ENCODE measurements at regions not wholly inside any gene's neighbourhood (a gene's known extent, or its start where the extent isn't known, plus 50 kb on each side); places are given as distances from the start of the nearest gene placed in this dataset.
"Not testable (repeated sequence)": the region's sequence is repeated elsewhere in the genome, so short reads cannot be mapped to it uniquely, and the experiment has no call there.

GRCh38 chr5:32534041-32534440 lies 51.3 kb upstream of the SUB1 start:
- no peak for DNase-seq (ENCODE audit: low read depth)

- peak; percentile 50 for DNase-seq (ENCODE audit: low read depth)
Measured at GRCh38 chr5:32531885-32532520, 53.4 kb upstream of the SUB1 start.

GRCh38 chr5:32527321-32527720 lies 58.0 kb upstream of the SUB1 start:
- not testable (repeated sequence) for DNase-seq (ENCODE audit: low read depth)

- no peak for DNase-seq (ENCODE audit: low read depth)
Measured at GRCh38 chr5:32526810-32527209, 58.5 kb upstream of the SUB1 start.

GRCh38 chr5:32523625-32524024 lies 61.7 kb upstream of the SUB1 start:
- no peak for DNase-seq (ENCODE audit: low read depth)

GRCh38 chr5:32522429-32523143 lies 62.8 kb upstream of the SUB1 start:
- peak; percentile 89 for DNase-seq (ENCODE audit: low read depth)

GRCh38 chr5:32521481-32521880 lies 63.9 kb upstream of the SUB1 start:
- no peak for DNase-seq (ENCODE audit: low read depth)

GRCh38 chr5:32520972-32521371 lies 64.4 kb upstream of the SUB1 start:
- DNase-seq (ENCODE audit: low read depth), result no peak

- no peak for DNase-seq (ENCODE audit: low read depth)
Measured at GRCh38 chr5:32520356-32520755, 65.0 kb upstream of the SUB1 start.

GRCh38 chr5:32519508-32519907 lies 65.8 kb upstream of the SUB1 start:
- DNase-seq (ENCODE audit: low read depth), result no peak

GRCh38 chr5:32514806-32515205 lies 70.3 kb upstream of the ZFR start:
- no peak for DNase-seq (ENCODE audit: low read depth)

- no peak for DNase-seq (ENCODE audit: low read depth)
Measured at GRCh38 chr5:32512926-32513325, 68.4 kb upstream of the ZFR start.

- DNase-seq (ENCODE audit: low read depth), result peak; percentile 31
Measured at GRCh38 chr5:32511776-32512374, 67.3 kb upstream of the ZFR start.

- no peak for DNase-seq (ENCODE audit: low read depth)
Measured at GRCh38 chr5:32510860-32511259, 66.3 kb upstream of the ZFR start.

- DNase-seq (ENCODE audit: low read depth), result no peak
Measured at GRCh38 chr5:32508806-32509805, 64.6 kb upstream of the ZFR start.

GRCh38 chr5:32507738-32508434 lies 63.3 kb upstream of the ZFR start:
- peak; percentile 65 for DNase-seq (ENCODE audit: low read depth)

GRCh38 chr5:32506799-32507198 lies 62.3 kb upstream of the ZFR start:
- DNase-seq (ENCODE audit: low read depth), result peak; percentile 16

GRCh38 chr5:32506201-32506661 lies 61.7 kb upstream of the ZFR start:
- no peak for DNase-seq (ENCODE audit: low read depth)

- DNase-seq (ENCODE audit: low read depth), result no peak
Measured at GRCh38 chr5:32505756-32506155, 61.2 kb upstream of the ZFR start.

GRCh38 chr5:32504989-32505596 lies 60.6 kb upstream of the ZFR start:
- DNase-seq (ENCODE audit: low read depth), result peak; percentile 45
